Astrocyte of the cerebellum (primary cell): ENCODE measurements at regions not wholly inside any gene's neighbourhood (a gene's known extent, or its start where the extent isn't known, plus 50 kb on each side); places are given as distances from the start of the nearest gene placed in this dataset.

Experiments used
- DNase-seq: peaks from one replicate; pipeline ENCODE4 v3.0.0-alpha.2; 2011; ENCODE audit warnings: low read depth
- H3K4me3 ChIP-seq: 2 replicates; pipeline ENCODE4 v1.5.1; 2011; ENCODE audit warnings: mild to moderate bottlenecking, low read depth, low read length, moderate library complexity
- CTCF ChIP-seq: IDR thresholded peaks from 2 replicates; pipeline ENCODE4 v1.5.1; 2012; ENCODE audit warnings: low read length, low read depth, moderate library complexity, mild to moderate bottlenecking; ENCODE audit errors: missing control alignments
- in situ Hi-C: cut with HindIII; loops from 2 replicates; pipeline ENCODE4 v1.10.0; 2017; ENCODE audit warnings: low sequenced_read_pairs

GRCh38 chrX:42725196-42725595, 52.8 kb downstream of the PPP1R2C start:
- DNase-seq, result no peak
- no peak overlapping the region for H3K4me3 ChIP-seq
- in situ Hi-C loops, result no loop called here
- no peak for TF ChIP-seq CTCF

- DNase-seq, result no peak
- H3K4me3 ChIP-seq, result no peak overlapping the region
- in situ Hi-C loops, result no loop called here
- no peak for TF ChIP-seq CTCF
Measured at GRCh38 chrX:42720209-42720608, 57.8 kb downstream of the PPP1R2C start.

- in situ Hi-C loops, result no loop called here
- DNase-seq, result no peak
- H3K4me3 ChIP-seq, result no peak overlapping the region
- TF ChIP-seq CTCF, result no peak
Measured at GRCh38 chrX:42715701-42716262, 62.2 kb downstream of the PPP1R2C start.

GRCh38 chrX:42714981-42715700, 62.8 kb downstream of the PPP1R2C start:
- H3K4me3 ChIP-seq, result no peak overlapping the region
- in situ Hi-C loops, result no loop called here
- TF ChIP-seq CTCF, result peak; percentile 75
- DNase-seq, result peak; percentile 26

- H3K4me3 ChIP-seq, result no peak overlapping the region
- in situ Hi-C loops, result no loop called here
- TF ChIP-seq CTCF, result no peak
- DNase-seq, result no peak
Measured at GRCh38 chrX:42710452-42710851, 67.5 kb downstream of the PPP1R2C start.

- in situ Hi-C loops, result no loop called here
- TF ChIP-seq CTCF, result no peak
- H3K4me3 ChIP-seq, result no peak overlapping the region
- DNase-seq, result no peak
Measured at GRCh38 chrX:42708222-42708621, 69.7 kb downstream of the PPP1R2C start.
